CD4-positive, alpha-beta memory T cell (primary cell): ENCODE measurements at regions not wholly inside any gene's neighbourhood (a gene's known extent, or its start where the extent isn't known, plus 50 kb on each side); places are given as distances from the start of the nearest gene placed in this dataset.

Experiments
- CTCF ChIA-PET: fragments of 350-600 bp; sonication (Branson Sonifier 250); formaldehyde crosslinking; loops from one replicate; lab custom pipeline; 2021; ENCODE audit warnings: inconsistent platforms; ENCODE audit not compliant: partially characterized antibody; lab: Charles Lee
- POLR2A ChIA-PET: fragments of 350-600 bp; sonication (Branson Sonifier 250); formaldehyde crosslinking; loops from one replicate; lab custom pipeline; 2021; ENCODE audit not compliant: partially characterized antibody; lab: Charles Lee
- DNase-seq, 5 donors: peaks; one replicate each; pipeline versions ENCODE4 v3.0.0 to v3.0.0-alpha.2; 2020 to 2022; ENCODE audit warnings: mixed read lengths in 1 of 5
- H3K27ac ChIP-seq: one replicate; pipeline ENCODE4 v1.7.0; 2013; ENCODE audit warnings: low read depth, low read length
- H3K27me3 ChIP-seq: 2 replicates; pipeline ENCODE4 v1.7.0; 2013; ENCODE audit warnings: mild to moderate bottlenecking, low read length, moderate library complexity; ENCODE audit not compliant: insufficient read depth
- H3K36me3 ChIP-seq: 2 replicates; pipeline ENCODE4 v1.7.0; 2013; ENCODE audit warnings: mild to moderate bottlenecking, low read length, moderate library complexity; ENCODE audit not compliant: insufficient read depth
- H3K4me1 ChIP-seq: 2 replicates; pipeline ENCODE4 v1.7.0; 2013; ENCODE audit warnings: mild to moderate bottlenecking, low read length, moderate library complexity; ENCODE audit not compliant: insufficient read depth
- H3K4me3 ChIP-seq, 2 donors: one replicate each; pipeline ENCODE4 v1.7.0; 2013; ENCODE audit warnings: low read length in 2 of 2, mild to moderate bottlenecking in 1 of 2
- H3K9me3 ChIP-seq, 2 donors: one replicate each; pipeline ENCODE4 v1.7.0; 2013; ENCODE audit warnings: low read length in 2 of 2, control low read depth in 1 of 2; ENCODE audit not compliant: control insufficient read depth in 1 of 2
- H3K27ac Mint-ChIP-seq, 7 donors: one replicate each; pipeline ENCODE4 v1.8.0; 2020 to 2021; ENCODE audit warnings: mixed read lengths in 7 of 7, mild to moderate bottlenecking in 6 of 7, inconsistent platforms in 3 of 7, moderate library complexity in 3 of 7
- H3K27me3 Mint-ChIP-seq, 2 donors: one replicate each; pipeline ENCODE4 v1.8.0; 2020 to 2021; ENCODE audit warnings: mixed read lengths in 2 of 2
- H3K36me3 Mint-ChIP-seq, 2 donors: one replicate each; pipeline ENCODE4 v1.8.0; 2020 to 2021; ENCODE audit warnings: mixed read lengths in 2 of 2, inconsistent platforms in 1 of 2, mild to moderate bottlenecking in 1 of 2
- H3K4me1 Mint-ChIP-seq, 4 donors: one replicate each; pipeline ENCODE4 v1.8.0; 2020 to 2021; ENCODE audit warnings: mixed read lengths in 4 of 4, mild to moderate bottlenecking in 1 of 4
- H3K4me3 Mint-ChIP-seq, 8 donors: one replicate each; pipeline ENCODE4 v1.8.0; 2020 to 2021; ENCODE audit warnings: mixed read lengths in 8 of 8, mild to moderate bottlenecking in 7 of 8, moderate library complexity in 6 of 8, inconsistent platforms in 3 of 8
- H3K9me3 Mint-ChIP-seq, 8 donors: one replicate each; pipeline ENCODE4 v1.8.0; 2020 to 2021; ENCODE audit warnings: mixed read lengths in 8 of 8, mild to moderate bottlenecking in 5 of 8, inconsistent platforms in 3 of 8, moderate library complexity in 1 of 8
- intact Hi-C: fragments of 100-400 bp; cut with micrococcal nuclease; formaldehyde crosslinking; loops from one replicate; pipeline ENCODE4 v1.15.1; 2023

- H3K27ac ChIP-seq: no peak overlapping the region
- H3K36me3 ChIP-seq: no peaks in the 10 kb centered on the region
- H3K27me3 ChIP-seq: no peaks in the 10 kb centered on the region
- H3K4me1 Mint-ChIP-seq: no peaks in the 10 kb centered on the region
- H3K9me3 Mint-ChIP-seq: peaks cover 0 to 10% (median 5%) of the 10 kb centered on the region in 8 donors
- ChIA-PET CTCF (no interaction called here), POLR2A (no interaction called here)
- no peak overlapping the region for H3K4me3 Mint-ChIP-seq
- H3K36me3 Mint-ChIP-seq: no peaks in the 10 kb centered on the region
- no peak overlapping the region for H3K27ac Mint-ChIP-seq
- no peaks in the 10 kb centered on the region for H3K9me3 ChIP-seq
- H3K4me3 ChIP-seq: no peak overlapping the region
- no peaks in the 10 kb centered on the region for H3K4me1 ChIP-seq
- intact Hi-C loops: no loop called here
- no peaks in the 10 kb centered on the region for H3K27me3 Mint-ChIP-seq
- no peak for DNase-seq
Observed at GRCh38 chr3:94775746-94776145, 712.9 kb downstream of the NSUN3 start.

GRCh38 chr3:94776401-94776915 lies 713.6 kb downstream of the NSUN3 start:
- Mint-ChIP-seq H3K4me3 (no peak overlapping the region), H3K36me3 (no peaks in the 10 kb centered on the region), H3K27ac (no peak overlapping the region), H3K27me3 (no peaks in the 10 kb centered on the region), H3K4me1 (no peaks in the 10 kb centered on the region), H3K9me3 (peaks cover 0 to 10% (median 5%) of the 10 kb centered on the region in 8 donors)
- Histone ChIP-seq H3K4me1 (no peaks in the 10 kb centered on the region), H3K27ac (no peak overlapping the region), H3K27me3 (no peaks in the 10 kb centered on the region), H3K4me3 (no peak overlapping the region), H3K36me3 (no peaks in the 10 kb centered on the region), H3K9me3 (no peaks in the 10 kb centered on the region)
- ChIA-PET POLR2A (no interaction called here), CTCF (no interaction called here)
- intact Hi-C loops: no loop called here
- no peak for DNase-seq

- peaks cover 0 to 10% (median 3%) of the 10 kb centered on the region in 8 donors for H3K9me3 Mint-ChIP-seq
- DNase-seq: no peak
- CTCF ChIA-PET: no interaction called here
- Histone ChIP-seq H3K4me3 (no peak overlapping the region), H3K27ac (no peak overlapping the region), H3K9me3 (no peaks in the 10 kb centered on the region), H3K36me3 (no peaks in the 10 kb centered on the region), H3K4me1 (no peaks in the 10 kb centered on the region), H3K27me3 (no peaks in the 10 kb centered on the region)
- H3K36me3 Mint-ChIP-seq: no peaks in the 10 kb centered on the region
- H3K4me3 Mint-ChIP-seq: no peak overlapping the region
- no peaks in the 10 kb centered on the region for H3K4me1 Mint-ChIP-seq
- POLR2A ChIA-PET: no interaction called here
- H3K27me3 Mint-ChIP-seq: no peaks in the 10 kb centered on the region
- intact Hi-C loops: no loop called here
- no peak overlapping the region for H3K27ac Mint-ChIP-seq
Observed at GRCh38 chr3:94778289-94778688, 715.4 kb downstream of the NSUN3 start.

GRCh38 chr3:94778814-94779494 lies 716.1 kb downstream of the NSUN3 start:
- Histone ChIP-seq H3K4me1 (no peaks in the 10 kb centered on the region), H3K27ac (no peak overlapping the region), H3K4me3 (no peak overlapping the region), H3K9me3 (no peaks in the 10 kb centered on the region), H3K27me3 (no peaks in the 10 kb centered on the region), H3K36me3 (no peaks in the 10 kb centered on the region)
- Mint-ChIP-seq H3K9me3 (peaks cover 0 to 7% (median 3%) of the 10 kb centered on the region in 8 donors), H3K4me1 (no peaks in the 10 kb centered on the region), H3K27me3 (no peaks in the 10 kb centered on the region), H3K36me3 (no peaks in the 10 kb centered on the region), H3K27ac (no peak overlapping the region), H3K4me3 (no peak overlapping the region)
- DNase-seq: no peak
- ChIA-PET POLR2A (no interaction called here), CTCF (no interaction called here)
- intact Hi-C loops: no loop called here

- Mint-ChIP-seq H3K4me1 (no peaks in the 10 kb centered on the region), H3K27ac (no peak overlapping the region), H3K9me3 (peaks cover 0 to 7% (median 3%) of the 10 kb centered on the region in 8 donors), H3K36me3 (no peaks in the 10 kb centered on the region), H3K27me3 (no peaks in the 10 kb centered on the region), H3K4me3 (no peak overlapping the region)
- no peaks in the 10 kb centered on the region for H3K9me3 ChIP-seq
- intact Hi-C loops: no loop called here
- no peak overlapping the region for H3K4me3 ChIP-seq
- POLR2A ChIA-PET: no interaction called here
- H3K36me3 ChIP-seq: no peaks in the 10 kb centered on the region
- H3K27me3 ChIP-seq: no peaks in the 10 kb centered on the region
- no peaks in the 10 kb centered on the region for H3K4me1 ChIP-seq
- CTCF ChIA-PET: no interaction called here
- no peak for DNase-seq
- no peak overlapping the region for H3K27ac ChIP-seq
Observed at GRCh38 chr3:94779699-94780098, 716.8 kb downstream of the NSUN3 start.

- no peaks in the 10 kb centered on the region for H3K36me3 ChIP-seq
- intact Hi-C loops: no loop called here
- no peaks in the 10 kb centered on the region for H3K4me1 ChIP-seq
- H3K27ac ChIP-seq: no peak overlapping the region
- H3K27me3 Mint-ChIP-seq: no peaks in the 10 kb centered on the region
- no peaks in the 10 kb centered on the region for H3K4me1 Mint-ChIP-seq
- no peak overlapping the region for H3K4me3 Mint-ChIP-seq
- H3K9me3 ChIP-seq: no peaks in the 10 kb centered on the region
- H3K27ac Mint-ChIP-seq: no peak overlapping the region
- H3K27me3 ChIP-seq: no peaks in the 10 kb centered on the region
- no peaks in the 10 kb centered on the region for H3K36me3 Mint-ChIP-seq
- ChIA-PET POLR2A (no interaction called here), CTCF (no interaction called here)
- H3K4me3 ChIP-seq: no peak overlapping the region
- H3K9me3 Mint-ChIP-seq: peaks cover 0 to 4% (median 0%) of the 10 kb centered on the region in 8 donors
- no peak for DNase-seq
Observed at GRCh38 chr3:94784274-94784673, 721.4 kb downstream of the NSUN3 start.

- no peaks in the 10 kb centered on the region for H3K9me3 ChIP-seq
- peaks cover 0 to 5% (median 0%) of the 10 kb centered on the region in 8 donors for H3K9me3 Mint-ChIP-seq
- DNase-seq: no peak
- CTCF ChIA-PET: no interaction called here
- H3K4me1 Mint-ChIP-seq: no peaks in the 10 kb centered on the region
- H3K4me1 ChIP-seq: no peaks in the 10 kb centered on the region
- no peak overlapping the region for H3K4me3 ChIP-seq
- intact Hi-C loops: no loop called here
- no peak overlapping the region for H3K4me3 Mint-ChIP-seq
- no peak overlapping the region for H3K27ac Mint-ChIP-seq
- H3K27me3 Mint-ChIP-seq: no peaks in the 10 kb centered on the region
- POLR2A ChIA-PET: no interaction called here
- no peaks in the 10 kb centered on the region for H3K36me3 ChIP-seq
- no peaks in the 10 kb centered on the region for H3K27me3 ChIP-seq
- H3K27ac ChIP-seq: no peak overlapping the region
- H3K36me3 Mint-ChIP-seq: no peaks in the 10 kb centered on the region
Observed at GRCh38 chr3:94787066-94787465, 724.2 kb downstream of the NSUN3 start.
